IPS-20b (cell line): ENCODE measurements at regions not wholly inside any gene's neighbourhood (a gene's known extent, or its start where the extent isn't known, plus 50 kb on each side); places are given as distances from the start of the nearest gene placed in this dataset.
"Not testable (repeated sequence)": the region's sequence is repeated elsewhere in the genome, so short reads cannot be mapped to it uniquely, and the experiment has no call there.

ENCODE experiments used
- H3K27ac ChIP-seq: one replicate; pipeline ENCODE4 v1.5.1; 2013; ENCODE audit warnings: low read length
- H3K27me3 ChIP-seq: 2 replicates; pipeline ENCODE4 v1.6.1; 2013; ENCODE audit warnings: mild to moderate bottlenecking, low read length, inconsistent platforms; ENCODE audit not compliant: insufficient read depth
- H3K36me3 ChIP-seq: 2 replicates; pipeline ENCODE4 v1.6.1; 2013; ENCODE audit warnings: low read depth, mild to moderate bottlenecking, inconsistent platforms, low read length, moderate library complexity; ENCODE audit not compliant: insufficient read depth
- H3K4me1 ChIP-seq: 2 replicates; pipeline ENCODE4 v1.6.1; 2013; ENCODE audit warnings: mild to moderate bottlenecking, control low read depth, inconsistent platforms, low read length, moderate library complexity; ENCODE audit not compliant: insufficient read depth
- H3K4me3 ChIP-seq: 2 replicates; pipeline ENCODE4 v1.5.1; 2013; ENCODE audit warnings: mild to moderate bottlenecking, low read length, inconsistent platforms
- H3K9ac ChIP-seq: 2 replicates; pipeline ENCODE4 v1.6.1; 2013; ENCODE audit warnings: low read depth, mild to moderate bottlenecking, inconsistent platforms, low read length, moderate library complexity
- H3K9me3 ChIP-seq: 2 replicates; pipeline ENCODE4 v1.6.1; 2013; ENCODE audit warnings: mild to moderate bottlenecking, low read depth, low read length, inconsistent platforms; ENCODE audit not compliant: insufficient read depth

DNA sequence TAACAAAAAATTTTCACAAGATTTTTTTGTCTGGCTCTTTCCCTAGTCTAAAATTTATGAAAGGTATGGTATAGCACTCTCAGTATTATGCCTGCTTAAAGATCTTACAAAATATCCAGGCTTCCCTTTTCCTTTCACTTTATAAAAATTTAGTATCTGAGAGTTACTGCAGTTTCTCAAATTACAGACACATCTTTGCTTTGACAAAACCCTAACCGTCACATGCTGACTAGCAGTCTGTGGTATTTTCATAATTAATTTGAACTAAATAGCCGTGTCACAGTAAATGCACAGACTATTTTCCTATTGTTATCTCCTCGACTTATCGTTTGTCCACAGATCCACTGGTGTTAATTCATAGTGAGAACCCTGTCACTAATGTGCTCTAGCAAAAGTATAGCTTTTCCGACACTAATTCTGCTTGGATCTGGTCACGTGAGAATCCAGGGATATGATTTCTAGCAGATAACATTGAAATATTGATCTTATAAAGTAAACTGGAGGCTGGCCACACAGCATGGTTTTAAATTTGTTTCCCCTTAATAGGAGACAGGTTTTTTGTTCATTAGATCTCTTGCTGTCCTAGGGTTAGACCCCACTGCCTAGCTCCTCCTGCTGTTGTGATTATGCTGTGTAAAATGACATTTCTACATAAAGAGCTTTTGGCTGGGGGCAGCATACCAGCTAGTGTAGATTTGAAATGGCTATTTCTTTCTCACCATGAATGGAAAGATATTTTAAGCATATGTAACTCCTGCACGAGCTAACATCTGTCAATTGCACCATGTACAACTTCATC lies 340.6 kb upstream of the SASH1 start:
- Histone ChIP-seq H3K27ac (no peak overlapping the region), H3K9me3 (no peaks in the 10 kb centered on the region; the same call in 1 of the 2 replicates), H3K4me3 (no peak overlapping the region), H3K27me3 (no peaks in the 10 kb centered on the region), H3K4me1 (no peaks in the 10 kb centered on the region), H3K9ac (no peak overlapping the region), H3K36me3 (no peaks in the 10 kb centered on the region)

DNA sequence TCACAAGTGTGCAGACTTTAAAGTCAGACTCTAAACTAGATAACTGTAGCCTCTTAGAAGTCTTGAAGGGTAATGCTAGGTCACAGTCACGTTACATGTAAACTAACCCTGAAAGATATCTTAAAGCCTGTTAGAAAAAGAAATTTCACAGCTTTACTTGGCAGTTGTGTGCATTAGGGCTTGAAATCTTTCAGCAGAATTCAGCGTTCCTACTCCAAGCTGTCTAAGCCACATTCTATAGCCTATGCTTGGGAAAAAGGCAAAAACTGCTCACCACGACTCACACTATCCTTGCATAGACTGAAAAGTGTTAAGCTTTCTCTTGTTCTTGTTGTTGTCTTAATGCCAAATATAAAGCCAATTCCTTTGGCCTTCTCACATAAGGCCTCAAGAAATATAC lies 338.0 kb upstream of the SASH1 start:
- no peaks in the 10 kb centered on the region for H3K27me3 ChIP-seq
- peaks cover 3% of the 10 kb centered on the region for H3K9me3 ChIP-seq
- no peaks in the 10 kb centered on the region for H3K36me3 ChIP-seq
- H3K4me3 ChIP-seq, result no peak overlapping the region
- no peaks in the 10 kb centered on the region for H3K4me1 ChIP-seq
- no peak overlapping the region for H3K9ac ChIP-seq
- H3K27ac ChIP-seq, result no peak overlapping the region

DNA sequence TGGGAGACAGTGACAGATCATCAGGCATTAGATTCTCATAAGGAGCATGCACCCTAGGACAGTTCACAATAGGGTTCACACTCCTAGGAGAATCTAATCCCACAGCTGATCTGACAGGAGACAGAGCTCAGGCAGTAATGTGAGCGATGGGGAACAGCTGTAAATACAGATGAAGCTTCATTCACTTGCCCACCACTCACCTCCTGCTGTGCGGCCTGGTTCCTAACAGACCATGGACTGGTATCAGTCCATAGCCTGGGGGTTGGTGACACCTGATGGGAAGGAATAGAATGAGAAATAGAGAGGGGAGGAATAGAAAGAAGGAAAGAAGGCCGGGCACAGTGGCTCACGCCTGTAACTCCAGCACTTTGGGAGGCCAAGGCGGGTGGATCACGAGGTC lies 336.8 kb upstream of the SASH1 start:
- Histone ChIP-seq H3K27ac (no peak overlapping the region), H3K4me1 (no peaks in the 10 kb centered on the region), H3K36me3 (no peaks in the 10 kb centered on the region)

DNA sequence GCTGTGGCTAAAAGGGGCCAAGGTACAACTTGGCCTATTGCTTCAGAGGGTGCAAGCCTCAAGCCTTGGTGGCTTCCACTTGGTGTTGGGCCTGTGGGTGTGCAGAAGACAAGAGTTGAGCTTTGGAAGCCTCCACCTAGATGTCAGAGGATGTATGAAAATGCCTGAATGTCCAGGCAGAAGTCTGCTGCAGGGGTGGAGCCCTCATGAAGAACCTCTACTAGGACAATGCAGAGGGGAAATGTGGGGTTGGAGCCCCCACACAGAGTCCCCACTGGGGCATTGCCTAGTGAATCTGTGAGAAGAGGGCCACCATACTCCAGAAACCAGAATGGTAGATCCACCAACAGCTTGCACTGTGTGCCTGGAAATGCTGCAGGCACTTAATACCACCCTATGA lies 332.1 kb upstream of the SASH1 start:
- H3K4me3 ChIP-seq, H3K36me3 ChIP-seq, H3K27me3 ChIP-seq, H3K9ac ChIP-seq, H3K4me1 ChIP-seq, H3K27ac ChIP-seq: not testable (repeated sequence)
- peaks cover 19% of the 10 kb centered on the region for H3K9me3 ChIP-seq

More for the DNA sequence above, 336.8 kb upstream of the SASH1 start:
- H3K27me3 ChIP-seq, result no peaks in the 10 kb centered on the region
- H3K9ac ChIP-seq, result no peak overlapping the region
- peaks cover 11% of the 10 kb centered on the region for H3K9me3 ChIP-seq
- H3K4me3 ChIP-seq, result no peak overlapping the region

GRCh38 chr6:148016013-148016412 lies 326.6 kb upstream of the SASH1 start:
- Histone ChIP-seq H3K27ac (no peak overlapping the region), H3K27me3 (no peaks in the 10 kb centered on the region), H3K9me3 (peaks cover 5% of the 10 kb centered on the region), H3K4me1 (no peaks in the 10 kb centered on the region), H3K4me3 (no peak overlapping the region), H3K9ac (no peak overlapping the region), H3K36me3 (no peaks in the 10 kb centered on the region)

- Histone ChIP-seq H3K9ac (no peak overlapping the region), H3K9me3 (no peaks in the 10 kb centered on the region), H3K27ac (no peak overlapping the region), H3K4me3 (no peak overlapping the region), H3K36me3 (no peaks in the 10 kb centered on the region), H3K27me3 (no peaks in the 10 kb centered on the region), H3K4me1 (no peaks in the 10 kb centered on the region)
Measured at GRCh38 chr6:148021165-148021564, 321.5 kb upstream of the SASH1 start.

- Histone ChIP-seq H3K4me3 (no peak overlapping the region), H3K4me1 (no peaks in the 10 kb centered on the region), H3K9me3 (no peaks in the 10 kb centered on the region), H3K27me3 (no peaks in the 10 kb centered on the region), H3K27ac (no peak overlapping the region), H3K9ac (no peak overlapping the region), H3K36me3 (no peaks in the 10 kb centered on the region)
Measured at GRCh38 chr6:148021699-148022098, 320.9 kb upstream of the SASH1 start.

DNA sequence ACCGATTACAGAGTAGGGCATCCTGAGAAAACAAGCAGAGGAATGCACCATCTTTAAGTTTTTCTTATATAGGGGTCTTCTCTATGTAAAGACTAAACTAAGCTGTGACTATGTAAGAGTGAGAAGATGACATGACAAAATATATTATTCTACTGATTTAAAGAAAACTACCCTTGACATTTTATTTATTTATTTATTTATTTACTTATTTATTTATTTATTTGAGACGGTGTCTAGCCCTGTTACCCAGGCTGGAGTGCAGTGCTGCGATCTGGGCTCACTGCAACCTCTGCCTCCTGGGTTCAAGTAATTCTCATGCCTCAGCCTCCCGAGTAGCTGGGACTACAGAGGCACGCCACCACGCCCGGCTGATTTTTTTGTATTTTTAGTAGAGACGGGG lies 320.4 kb upstream of the SASH1 start:
- not testable (repeated sequence) for H3K4me1 ChIP-seq, H3K4me3 ChIP-seq

DNA sequence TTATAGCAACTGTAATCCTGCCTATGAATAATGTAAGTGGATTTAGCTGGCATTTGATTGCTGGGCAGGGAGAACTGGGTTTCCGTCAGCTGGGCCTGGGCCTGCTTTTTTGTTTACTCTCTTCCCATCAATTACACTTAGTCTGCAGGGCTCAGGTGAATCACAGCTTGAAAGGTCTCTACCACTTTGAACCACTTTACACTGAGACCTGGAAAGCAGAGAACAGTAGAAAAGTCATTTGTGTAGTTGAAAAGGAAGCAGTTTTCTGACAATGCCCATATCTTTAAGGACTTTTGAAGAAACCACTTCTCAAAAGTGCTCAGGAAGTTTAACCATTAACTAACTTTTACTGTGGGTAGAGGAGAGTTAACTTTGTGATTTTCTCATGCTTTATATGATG lies 315.4 kb upstream of the SASH1 start:
- no peaks in the 10 kb centered on the region for H3K4me1 ChIP-seq

More for the DNA sequence above, 320.4 kb upstream of the SASH1 start:
- not testable (repeated sequence) for H3K27ac ChIP-seq, H3K36me3 ChIP-seq, H3K9me3 ChIP-seq, H3K27me3 ChIP-seq, H3K9ac ChIP-seq

GRCh38 chr6:148035806-148036390 lies 306.7 kb upstream of the SASH1 start:
- no peaks in the 10 kb centered on the region for H3K4me1 ChIP-seq
- no peaks in the 10 kb centered on the region for H3K27me3 ChIP-seq
- H3K36me3 ChIP-seq, result no peaks in the 10 kb centered on the region
- H3K9me3 ChIP-seq, result no peaks in the 10 kb centered on the region
- no peak overlapping the region for H3K9ac ChIP-seq
- H3K27ac ChIP-seq, result no peak overlapping the region
- no peak overlapping the region for H3K4me3 ChIP-seq

More for the DNA sequence above, 315.4 kb upstream of the SASH1 start:
- H3K27me3 ChIP-seq, result no peaks in the 10 kb centered on the region
- H3K4me3 ChIP-seq, result no peak overlapping the region
- no peak overlapping the region for H3K27ac ChIP-seq
- no peaks in the 10 kb centered on the region for H3K9me3 ChIP-seq
- no peak overlapping the region for H3K9ac ChIP-seq
- no peaks in the 10 kb centered on the region for H3K36me3 ChIP-seq

GRCh38 chr6:148037496-148037895 lies 305.1 kb upstream of the SASH1 start:
- Histone ChIP-seq H3K4me1 (no peaks in the 10 kb centered on the region), H3K9me3 (no peaks in the 10 kb centered on the region), H3K4me3 (no peak overlapping the region), H3K27me3 (no peaks in the 10 kb centered on the region), H3K36me3 (no peaks in the 10 kb centered on the region), H3K27ac (no peak overlapping the region), H3K9ac (no peak overlapping the region)

- H3K4me3 ChIP-seq, result no peak overlapping the region
Measured at GRCh38 chr6:148041546-148041945, 301.1 kb upstream of the SASH1 start.

More at GRCh38 chr6:148041546-148041945, 301.1 kb upstream of the SASH1 start:
- no peaks in the 10 kb centered on the region for H3K36me3 ChIP-seq
- H3K9ac ChIP-seq, result no peak overlapping the region
- H3K4me1 ChIP-seq, result no peaks in the 10 kb centered on the region
- H3K9me3 ChIP-seq, result no peaks in the 10 kb centered on the region
- no peak overlapping the region for H3K27ac ChIP-seq
- no peaks in the 10 kb centered on the region for H3K27me3 ChIP-seq
